CD4-positive, CD25-positive, alpha-beta regulatory T cell (primary cell): ENCODE measurements at regions not wholly inside any gene's neighbourhood (a gene's known extent, or its start where the extent isn't known, plus 50 kb on each side); places are given as distances from the start of the nearest gene placed in this dataset.
A peak's percentile ranks its signal among the peaks of the same experiment; 100 is the strongest.

Experiments used
- ATAC-seq, 2 donors: fragments of 150-1000 bp; cut with Tn5 transposase; one replicate each; pipeline ENCODE4 v1.10.0; 2021; ENCODE audit warnings: low read depth in 2 of 2, moderate number of reproducible peaks in 2 of 2, moderate library complexity in 1 of 2
- DNase-seq, 3 donors: peaks; one replicate each; pipeline versions ENCODE4 v3.0.0 to v3.0.0-alpha.2; 2012 to 2022; ENCODE audit warnings: mixed read lengths in 1 of 3
- H3K27ac ChIP-seq: one replicate; pipeline ENCODE4 v1.7.0; 2013; ENCODE audit warnings: mild to moderate bottlenecking, low read length; ENCODE audit not compliant: insufficient read depth, poor library complexity, severe bottlenecking
- H3K27me3 ChIP-seq: one replicate; pipeline ENCODE4 v1.7.0; 2013; ENCODE audit warnings: low read length; ENCODE audit not compliant: control insufficient read depth, insufficient read depth
- H3K36me3 ChIP-seq: one replicate; pipeline ENCODE4 v1.7.0; 2013; ENCODE audit warnings: mild to moderate bottlenecking, low read length, moderate library complexity; ENCODE audit not compliant: control insufficient read depth, insufficient read depth
- H3K4me1 ChIP-seq: 2 replicates; pipeline ENCODE4 v1.7.0; 2013; ENCODE audit warnings: mild to moderate bottlenecking, low read length; ENCODE audit not compliant: insufficient read depth, control insufficient read depth, poor library complexity, severe bottlenecking
- H3K4me3 ChIP-seq: one replicate; pipeline ENCODE4 v1.7.0; 2013; ENCODE audit warnings: low read depth, mild to moderate bottlenecking, low read length, moderate library complexity
- H3K9me3 ChIP-seq, 2 experiments: 1 replicate in 1 of 2; 2 replicates in 1 of 2; pipeline ENCODE4 v1.7.0; 2013; ENCODE audit warnings: low read length in 2 of 2, mild to moderate bottlenecking in 1 of 2, moderate library complexity in 1 of 2; ENCODE audit not compliant: control insufficient read depth in 2 of 2
- H3K27ac Mint-ChIP-seq, 3 donors: one replicate each; pipeline ENCODE4 v1.8.0; 2020 to 2022; ENCODE audit warnings: mild to moderate bottlenecking in 3 of 3, mixed read lengths in 3 of 3, moderate library complexity in 2 of 3
- H3K27me3 Mint-ChIP-seq: one replicate; pipeline ENCODE4 v1.8.0; 2022; ENCODE audit warnings: mild to moderate bottlenecking, mixed read lengths
- H3K36me3 Mint-ChIP-seq: one replicate; pipeline ENCODE4 v1.8.0; 2020; ENCODE audit warnings: mixed read lengths
- H3K4me1 Mint-ChIP-seq, 4 donors: one replicate each; pipeline ENCODE4 v1.8.0; 2020 to 2022; ENCODE audit warnings: mixed read lengths in 4 of 4, mild to moderate bottlenecking in 1 of 4
- H3K4me3 Mint-ChIP-seq, 4 donors: one replicate each; pipeline ENCODE4 v1.8.0; 2020 to 2022; ENCODE audit warnings: mild to moderate bottlenecking in 4 of 4, mixed read lengths in 4 of 4, moderate library complexity in 3 of 4
- H3K9me3 Mint-ChIP-seq, 7 donors: one replicate each; pipeline ENCODE4 v1.8.0; 2020 to 2022; ENCODE audit warnings: mixed read lengths in 7 of 7, mild to moderate bottlenecking in 3 of 7, moderate library complexity in 2 of 7

DNA sequence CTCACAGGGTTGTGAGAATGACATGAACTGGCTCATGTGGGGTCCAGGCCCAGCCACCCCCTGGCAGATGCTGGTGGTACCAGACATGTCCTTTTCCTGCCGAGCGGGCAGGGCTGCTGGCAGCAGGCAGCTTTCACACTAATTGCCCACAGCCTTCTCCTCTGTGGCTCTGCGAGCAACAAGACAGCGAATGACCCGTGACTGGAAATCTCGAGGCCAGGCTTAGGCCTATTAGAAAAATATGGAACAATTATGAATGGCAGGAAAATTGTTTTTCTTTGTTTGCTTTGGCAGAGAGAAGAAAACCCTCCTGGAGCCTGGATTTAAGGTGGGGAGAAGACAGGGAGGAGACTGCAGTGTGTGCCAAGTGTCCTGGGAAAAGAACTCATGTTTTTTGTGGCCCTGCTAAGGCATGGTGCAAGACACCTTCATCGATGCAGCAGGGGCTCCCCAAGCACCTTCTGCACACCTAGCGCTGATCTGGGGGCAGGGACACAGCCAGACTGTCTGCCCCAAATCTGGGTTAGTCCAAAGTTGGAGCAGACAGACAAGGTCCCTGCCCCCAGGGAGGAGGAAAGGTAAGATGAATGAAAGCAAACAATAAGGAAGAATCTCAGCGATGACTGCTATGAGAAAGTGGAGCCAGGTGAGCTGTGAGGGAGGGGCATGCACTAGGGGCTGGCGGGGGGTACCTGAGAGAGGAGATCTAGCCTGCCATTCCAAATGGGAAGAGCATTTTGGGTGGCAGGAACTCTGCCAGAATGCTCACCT is 193.8 kb upstream of the TLE3 start:
- no peaks in the 10 kb centered on the region for H3K9me3 ChIP-seq
- DNase-seq (no peak), ATAC-seq (no peak)
- H3K27me3 ChIP-seq: no peaks in the 10 kb centered on the region
- no peaks in the 10 kb centered on the region for H3K4me1 ChIP-seq
- H3K36me3 ChIP-seq: no peaks in the 10 kb centered on the region
- Mint-ChIP-seq H3K27me3 (no peaks in the 10 kb centered on the region), H3K9me3 (no peaks in the 10 kb centered on the region), H3K4me3 (no peak overlapping the region), H3K36me3 (no peaks in the 10 kb centered on the region), H3K4me1 (peaks cover 0 to 5% (median 0%) of the 10 kb centered on the region in 4 donors), H3K27ac (no peak overlapping the region)
- no peak overlapping the region for H3K27ac ChIP-seq
- H3K4me3 ChIP-seq: no peak overlapping the region

DNA sequence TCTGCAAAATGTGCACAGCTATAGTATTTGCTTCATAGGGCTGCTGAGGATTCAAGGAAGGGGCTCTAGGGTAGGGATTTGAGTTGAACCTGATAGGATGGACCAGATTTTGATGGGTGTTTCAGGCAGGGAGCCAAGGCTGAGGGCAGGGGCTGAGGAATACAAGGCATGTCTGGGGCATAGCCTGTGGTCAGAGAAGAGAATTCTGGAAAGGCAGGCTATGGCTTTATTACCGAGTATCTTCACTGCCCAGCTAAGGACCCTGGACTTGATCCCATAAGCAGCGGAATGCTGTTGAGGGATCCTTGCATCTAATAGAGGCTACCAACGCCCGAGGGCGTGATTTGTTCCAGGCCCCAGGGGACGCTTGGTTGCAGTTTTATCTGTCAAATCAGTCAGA is 193.0 kb upstream of the TLE3 start:
- H3K27ac ChIP-seq: no peak overlapping the region
- DNase-seq (no peak), ATAC-seq (no peak)
- H3K4me1 ChIP-seq: no peaks in the 10 kb centered on the region
- H3K4me3 Mint-ChIP-seq: no peak overlapping the region
- H3K9me3 ChIP-seq: no peaks in the 10 kb centered on the region
- no peaks in the 10 kb centered on the region for H3K36me3 ChIP-seq
- H3K4me3 ChIP-seq: no peak overlapping the region
- H3K27me3 Mint-ChIP-seq: no peaks in the 10 kb centered on the region
- no peak overlapping the region for H3K27ac Mint-ChIP-seq
- no peaks in the 10 kb centered on the region for H3K4me1 Mint-ChIP-seq
- H3K27me3 ChIP-seq: no peaks in the 10 kb centered on the region
- H3K36me3 Mint-ChIP-seq: no peaks in the 10 kb centered on the region
- no peaks in the 10 kb centered on the region for H3K9me3 Mint-ChIP-seq

DNA sequence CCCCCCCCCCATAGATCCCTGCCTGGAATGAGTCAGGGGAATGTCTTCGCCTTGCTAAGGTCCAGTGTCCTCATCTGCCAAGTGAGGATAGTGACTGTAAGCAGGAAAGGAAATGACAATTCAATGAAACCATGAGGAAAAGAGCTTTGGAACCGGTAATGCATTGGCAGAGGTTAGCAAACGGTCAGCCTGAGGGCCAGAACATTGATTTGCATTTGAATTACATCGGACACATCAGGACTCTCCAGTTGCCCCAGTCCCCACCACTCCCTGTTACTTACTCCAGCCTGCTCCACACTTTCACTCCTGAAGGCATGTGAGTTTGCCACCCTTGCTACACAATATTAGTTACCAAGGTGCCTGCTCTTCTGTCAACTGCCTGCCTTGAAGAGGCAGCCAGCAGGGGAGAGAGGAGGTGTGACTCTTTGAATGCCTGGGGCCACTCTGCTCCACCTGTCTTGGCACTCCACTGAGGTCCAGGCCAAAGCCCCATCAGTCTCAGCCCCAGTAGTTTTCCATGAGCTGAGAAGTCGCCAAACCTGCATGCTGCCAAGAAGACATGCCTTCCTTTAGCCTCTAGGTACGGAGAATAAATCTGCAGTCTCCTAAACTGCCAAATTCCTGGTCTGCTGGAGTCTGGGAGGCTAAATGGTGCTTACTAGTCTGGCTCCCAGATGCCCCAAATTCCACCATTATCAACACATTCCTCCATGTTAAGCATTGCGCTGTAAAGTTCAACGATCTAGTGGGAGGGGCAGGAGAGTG is 191.7 kb upstream of the TLE3 start:
- H3K36me3 Mint-ChIP-seq: no peaks in the 10 kb centered on the region
- peaks cover 0 to 6% (median 0%) of the 10 kb centered on the region in 4 donors for H3K4me1 Mint-ChIP-seq
- Histone ChIP-seq H3K4me1 (no peaks in the 10 kb centered on the region), H3K4me3 (no peak overlapping the region), H3K36me3 (no peaks in the 10 kb centered on the region), H3K27ac (no peak overlapping the region), H3K9me3 (no peaks in the 10 kb centered on the region), H3K27me3 (no peaks in the 10 kb centered on the region)
- ATAC-seq (no peak), DNase-seq (no peak)
- H3K27ac Mint-ChIP-seq: no peak overlapping the region
- no peaks in the 10 kb centered on the region for H3K27me3 Mint-ChIP-seq
- no peaks in the 10 kb centered on the region for H3K9me3 Mint-ChIP-seq
- H3K4me3 Mint-ChIP-seq: no peak overlapping the region

DNA sequence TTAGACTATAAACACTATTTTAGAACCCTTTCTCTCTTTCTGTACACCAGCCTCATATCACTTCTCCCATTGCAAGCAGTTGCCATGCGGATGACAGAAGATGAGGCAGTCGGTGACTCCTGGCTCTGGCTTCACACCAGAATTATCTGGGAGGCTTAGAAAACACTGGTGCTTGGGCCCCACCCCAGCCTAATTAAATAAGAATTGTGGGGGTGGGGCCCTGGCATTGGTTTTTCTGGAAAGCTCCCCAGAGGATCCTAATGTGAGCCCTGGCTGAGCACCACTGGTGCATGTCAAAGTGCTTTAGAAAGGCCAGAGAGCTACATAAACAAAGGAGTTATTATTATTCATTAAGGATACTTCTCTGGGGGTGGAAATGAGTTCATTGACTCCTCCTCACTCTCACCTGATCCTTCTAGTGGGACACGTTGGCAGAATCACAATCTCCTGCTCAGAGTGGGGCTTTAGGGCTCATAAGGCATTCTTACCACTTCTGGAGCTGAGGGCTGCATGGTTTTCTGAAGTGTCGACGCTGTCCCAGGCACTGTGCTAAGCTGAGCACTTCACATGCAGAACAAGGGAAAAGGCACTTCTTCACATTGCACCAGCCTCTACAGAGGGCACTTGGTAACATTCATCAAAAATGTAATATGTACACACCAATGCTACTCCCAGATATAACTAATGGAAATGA is 188.5 kb upstream of the TLE3 start:
- Mint-ChIP-seq H3K4me1 (peaks cover 0 to 7% (median under 1%) of the 10 kb centered on the region in 4 donors), H3K27ac (no peak overlapping the region), H3K27me3 (no peaks in the 10 kb centered on the region), H3K4me3 (no peak overlapping the region), H3K36me3 (peaks cover 3% of the 10 kb centered on the region), H3K9me3 (no peaks in the 10 kb centered on the region)
- H3K4me1 ChIP-seq: no peaks in the 10 kb centered on the region
- DNase-seq: no peak
- H3K36me3 ChIP-seq: no peaks in the 10 kb centered on the region
- no peak overlapping the region for H3K4me3 ChIP-seq
- no peak overlapping the region for H3K27ac ChIP-seq
- no peak for ATAC-seq
- no peaks in the 10 kb centered on the region for H3K9me3 ChIP-seq
- H3K27me3 ChIP-seq: no peaks in the 10 kb centered on the region

DNA sequence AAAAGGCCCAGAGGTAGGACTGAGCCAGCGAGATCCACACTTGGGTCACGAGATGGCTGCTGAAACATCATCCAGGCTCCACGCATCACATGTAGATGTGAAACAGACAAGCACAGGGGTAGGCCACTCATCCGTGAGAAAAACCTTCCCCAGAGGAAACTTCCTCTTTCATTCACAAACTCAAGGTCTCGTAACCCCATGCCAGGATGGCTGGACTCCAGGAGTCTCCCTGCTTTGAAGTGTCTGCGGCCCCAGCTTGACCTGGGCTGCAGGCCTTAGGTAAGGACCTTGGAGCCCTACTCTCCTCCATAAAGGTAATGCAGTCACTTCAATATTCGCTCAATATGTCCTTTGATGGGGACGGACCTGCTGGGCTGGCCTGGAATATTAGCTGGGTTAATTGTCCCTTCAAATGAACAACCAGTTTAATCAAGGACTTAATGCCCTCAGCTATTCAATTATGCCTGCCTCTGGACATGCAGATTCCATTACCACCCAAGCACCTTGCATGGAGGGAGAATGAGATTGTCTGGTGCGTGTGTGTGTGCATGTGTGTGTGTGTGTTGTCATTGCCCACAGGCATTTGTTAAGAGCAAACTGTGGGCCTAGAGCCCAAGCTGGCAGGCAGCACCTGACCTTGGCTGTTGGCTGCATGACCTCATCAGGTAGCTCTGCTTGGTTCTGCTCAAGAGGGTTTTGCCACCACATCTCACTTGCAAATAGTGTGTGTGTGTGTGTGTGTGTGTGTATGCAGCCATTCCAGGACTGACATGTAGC is 186.9 kb upstream of the TLE3 start:
- Histone ChIP-seq H3K36me3 (no peaks in the 10 kb centered on the region), H3K4me3 (no peak overlapping the region), H3K4me1 (no peaks in the 10 kb centered on the region), H3K9me3 (no peaks in the 10 kb centered on the region), H3K27me3 (no peaks in the 10 kb centered on the region), H3K27ac (no peak overlapping the region)
- Mint-ChIP-seq H3K9me3 (no peaks in the 10 kb centered on the region), H3K27ac (no peak overlapping the region), H3K27me3 (no peaks in the 10 kb centered on the region), H3K36me3 (peaks cover 3% of the 10 kb centered on the region), H3K4me3 (no peak overlapping the region), H3K4me1 (peaks cover 0 to 13% (median 4%) of the 10 kb centered on the region in 4 donors)
- DNase-seq (peak in 1 of 3 donors; percentile 16), ATAC-seq (no peak)

DNA sequence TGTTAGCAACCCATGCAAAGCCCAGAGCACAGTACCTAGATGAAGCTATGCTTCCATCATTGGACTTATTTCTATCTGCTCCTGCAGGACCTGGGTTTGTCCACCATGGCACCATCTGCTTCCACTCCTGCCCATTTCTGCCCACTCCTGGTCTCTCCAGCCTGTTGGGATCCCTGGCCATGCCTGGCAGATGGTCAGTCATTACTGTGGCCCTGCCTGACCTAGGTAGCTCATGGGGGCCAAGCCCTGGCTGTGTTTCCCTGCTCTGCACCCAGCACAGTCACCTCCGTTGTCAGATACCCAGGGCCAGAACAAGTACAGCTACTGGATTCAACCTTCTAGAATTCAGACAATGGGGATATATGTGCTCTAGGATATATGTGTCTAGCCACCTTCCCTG is 185.8 kb upstream of the TLE3 start:
- Mint-ChIP-seq H3K27ac (no peak overlapping the region), H3K9me3 (no peaks in the 10 kb centered on the region)
- DNase-seq: no peak

DNA sequence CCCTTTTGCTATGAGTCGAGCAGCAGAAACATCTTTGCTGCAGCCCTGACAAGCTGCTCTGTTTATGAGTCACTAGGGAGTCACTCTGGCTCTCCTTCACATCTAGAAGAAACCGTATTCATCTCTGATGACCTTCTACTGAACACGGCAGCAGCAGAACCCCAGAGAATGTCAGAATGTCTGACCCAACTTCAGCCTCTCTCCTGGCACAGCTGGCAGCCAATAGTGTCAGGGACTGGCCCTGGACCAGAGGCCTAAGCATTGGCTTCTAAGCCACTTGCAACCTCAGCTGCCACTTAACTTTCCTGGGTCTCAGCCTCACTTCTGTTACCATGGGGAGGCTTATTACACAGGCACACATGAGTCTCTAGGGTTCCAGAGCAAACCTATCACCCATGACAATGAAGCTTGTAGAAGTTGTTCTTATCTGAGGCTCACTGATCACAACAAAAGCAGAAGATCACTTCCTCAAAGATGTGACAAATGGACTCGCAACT is 184.1 kb upstream of the TLE3 start:
- H3K9me3 Mint-ChIP-seq: no peaks in the 10 kb centered on the region
- Histone ChIP-seq H3K9me3 (no peaks in the 10 kb centered on the region), H3K27ac (no peak overlapping the region), H3K4me1 (no peaks in the 10 kb centered on the region), H3K27me3 (no peaks in the 10 kb centered on the region), H3K4me3 (no peak overlapping the region), H3K36me3 (no peaks in the 10 kb centered on the region)
- peaks cover 3% of the 10 kb centered on the region for H3K36me3 Mint-ChIP-seq
- H3K27ac Mint-ChIP-seq: peak overlapping the region in 1 of 3 donors; percentile 15
- DNase-seq: peak in 1 of 3 donors; percentile 50
- peak; percentile 25 to 57 for ATAC-seq
- H3K4me3 Mint-ChIP-seq: no peak overlapping the region
- peaks cover 0 to 13% (median 4%) of the 10 kb centered on the region in 4 donors for H3K4me1 Mint-ChIP-seq
- no peaks in the 10 kb centered on the region for H3K27me3 Mint-ChIP-seq

More for the DNA sequence above, 185.8 kb upstream of the TLE3 start:
- no peak overlapping the region for H3K4me3 Mint-ChIP-seq
- peaks cover 3% of the 10 kb centered on the region for H3K36me3 Mint-ChIP-seq
- ATAC-seq: no peak
- Histone ChIP-seq H3K36me3 (no peaks in the 10 kb centered on the region), H3K27me3 (no peaks in the 10 kb centered on the region), H3K4me1 (no peaks in the 10 kb centered on the region), H3K9me3 (no peaks in the 10 kb centered on the region), H3K27ac (no peak overlapping the region), H3K4me3 (no peak overlapping the region)
- peaks cover 0 to 13% (median 4%) of the 10 kb centered on the region in 4 donors for H3K4me1 Mint-ChIP-seq
- H3K27me3 Mint-ChIP-seq: no peaks in the 10 kb centered on the region
